ENCODE measurements at regions not wholly inside any gene's neighbourhood (a gene's known extent, or its start where the extent isn't known, plus 50 kb on each side); places are given as distances from the start of the nearest gene placed in this dataset.

DNA sequence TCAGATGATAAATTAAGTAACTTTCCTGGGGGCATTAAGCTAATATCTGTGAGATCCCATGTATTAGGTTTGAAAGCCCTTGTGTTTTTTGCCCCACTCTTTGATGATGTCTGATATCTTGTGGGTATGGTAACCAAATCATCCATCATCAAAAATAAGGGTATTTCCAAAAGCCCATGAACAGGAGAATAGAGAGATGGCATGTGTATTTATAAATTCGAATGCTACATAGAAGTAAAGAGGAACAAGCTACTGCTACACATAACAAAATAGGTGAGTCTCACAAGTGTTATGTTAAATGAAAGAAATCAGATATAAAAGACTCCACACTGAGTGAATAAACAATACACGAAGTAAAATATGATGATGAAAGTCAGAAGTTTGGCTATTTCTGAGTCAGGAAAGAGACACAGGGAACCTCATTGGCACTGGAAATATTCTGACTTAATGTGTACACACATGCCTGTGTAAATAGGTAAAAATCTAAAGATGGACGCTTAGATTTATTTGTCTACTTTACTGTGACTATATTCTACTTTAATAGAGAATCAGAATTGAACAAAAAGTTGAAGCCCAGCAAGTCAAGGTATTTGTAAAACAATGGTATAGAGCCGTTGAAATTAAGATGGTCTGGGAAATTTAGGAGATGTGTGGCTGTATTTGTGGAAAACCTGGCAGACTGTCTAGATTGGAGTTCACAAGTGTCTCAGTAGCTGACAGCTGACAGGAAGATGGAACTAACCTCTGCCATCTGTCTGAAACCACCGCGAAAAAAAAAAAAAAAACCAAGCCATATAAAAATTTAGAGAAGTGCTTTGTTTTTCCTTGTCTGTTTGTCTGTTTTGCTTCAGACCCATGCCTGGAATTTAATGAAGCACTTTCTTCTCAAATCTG, 111.0 kb upstream of the TGFBR2 start:
- Histone ChIP-seq H3K4me3 (ENCODE audit: insufficient read depth, low read length, poor library complexity, severe bottlenecking) (no peak overlapping the region), H2AFZ (ENCODE audit: low read depth, low read length, severe bottlenecking) (no peak overlapping the region), H3K27ac (ENCODE audit: low read depth, low read length) (no peak overlapping the region), H3K9me2 (replicated peaks; ENCODE audit: insufficient read depth, low read length) (no peaks in the 10 kb centered on the region), H3K9ac (ENCODE audit: low read length) (no peak overlapping the region), H3K36me3 (ENCODE audit: low read length) (no peaks in the 10 kb centered on the region), H3K4me2 (ENCODE audit: low read depth, low read length, poor library complexity, severe bottlenecking) (no peak overlapping the region), H4K20me1 (ENCODE audit: low read depth, low read length) (no peaks in the 10 kb centered on the region), H3F3A (ENCODE audit: insufficient read depth) (no peaks in the 10 kb centered on the region), H3K79me2 (ENCODE audit: insufficient read depth, low read length) (no peaks in the 10 kb centered on the region), H3K27me3 (ENCODE audit: low read length) (no peaks in the 10 kb centered on the region), H3K9me3 (ENCODE audit: insufficient read depth, low read length) (no peaks in the 10 kb centered on the region)
- TF ChIP-seq EZH2phosphoT487 (conservative IDR thresholded peaks at IDR 0.05; ENCODE audit: low read length) (no peak), CTCF (IDR thresholded peaks at IDR 0.05; ENCODE audit: insufficient read depth, low read length, poor library complexity, severe bottlenecking) (no peak)

DNA sequence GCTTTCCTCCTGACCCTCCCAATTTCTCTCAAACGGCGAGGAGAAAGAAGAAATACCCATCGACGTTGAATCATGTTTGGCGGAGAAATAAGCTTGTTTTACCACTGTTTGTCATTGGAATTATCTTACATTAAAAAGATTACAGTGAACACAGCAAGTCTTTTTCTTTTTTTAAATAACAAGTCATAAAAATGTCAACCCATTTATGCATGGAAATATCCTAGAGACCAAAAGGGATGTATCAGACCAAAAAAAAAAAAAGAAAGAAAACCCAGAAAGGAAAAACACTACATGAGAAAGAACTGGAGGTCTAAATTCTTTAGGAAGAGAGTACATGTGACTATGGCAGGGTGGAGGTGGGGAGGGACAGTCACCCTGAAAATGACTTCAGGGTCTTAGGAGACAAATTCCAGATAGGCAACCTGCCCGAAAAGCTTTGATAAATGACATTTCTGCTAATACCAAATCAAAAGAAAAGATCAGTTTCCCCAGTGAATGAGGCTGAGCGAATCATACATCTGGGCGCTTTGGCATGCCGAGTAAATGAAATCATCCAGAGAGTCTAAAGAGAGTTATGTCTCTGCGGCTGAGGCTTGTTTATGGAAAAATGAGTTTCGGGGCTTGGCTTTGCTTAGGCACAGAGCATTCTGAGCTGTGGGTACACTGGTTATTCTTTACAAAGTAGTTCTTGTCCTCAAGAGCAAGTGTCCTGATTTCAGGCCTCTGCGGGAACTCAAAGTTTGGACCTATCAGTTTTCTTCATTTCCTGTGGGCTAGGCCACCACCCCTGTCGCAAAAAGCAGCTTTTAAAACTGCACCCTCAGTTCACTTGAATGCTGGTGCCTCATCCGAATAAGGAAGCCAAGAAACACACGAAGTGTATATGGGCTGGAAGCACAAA, 110.1 kb upstream of the TGFBR2 start:
- TF ChIP-seq CTCF (IDR thresholded peaks at IDR 0.05; ENCODE audit: insufficient read depth, low read length, poor library complexity, severe bottlenecking) (no peak), EZH2phosphoT487 (conservative IDR thresholded peaks at IDR 0.05; ENCODE audit: low read length) (no peak)

DNA sequence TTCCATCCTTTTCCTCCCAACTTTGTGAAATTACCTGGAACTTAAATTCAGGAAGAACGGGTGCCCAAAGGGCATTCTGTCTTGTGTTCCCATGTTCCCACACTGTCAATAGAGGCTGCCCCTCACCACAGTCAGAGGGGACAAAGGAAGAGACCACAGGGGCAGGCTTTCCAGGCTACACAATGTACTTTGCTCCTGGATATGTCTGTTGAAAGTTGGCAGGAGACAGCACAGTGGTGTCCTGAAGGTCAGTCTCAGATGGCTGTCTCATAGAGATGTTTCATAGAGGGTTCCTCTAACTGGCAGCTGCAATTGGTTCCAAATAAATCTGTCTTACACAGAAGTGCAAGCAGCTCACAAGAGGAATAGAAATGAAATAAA, 107.8 kb upstream of the TGFBR2 start:
- no peaks in the 10 kb centered on the region for H3K79me2 ChIP-seq (ENCODE audit: insufficient read depth, low read length)
- H2AFZ ChIP-seq (ENCODE audit: low read depth, low read length, severe bottlenecking), result no peak overlapping the region
- H3K27ac ChIP-seq (ENCODE audit: low read depth, low read length), result no peak overlapping the region
- no peaks in the 10 kb centered on the region for H3K9me3 ChIP-seq (ENCODE audit: insufficient read depth, low read length)
- no peaks in the 10 kb centered on the region for H3K9me2 ChIP-seq (replicated peaks; ENCODE audit: insufficient read depth, low read length)
- no peak overlapping the region for H3K4me2 ChIP-seq (ENCODE audit: low read depth, low read length, poor library complexity, severe bottlenecking)
- H3K4me3 ChIP-seq (ENCODE audit: insufficient read depth, low read length, poor library complexity, severe bottlenecking), result no peak overlapping the region
- no peak for TF ChIP-seq CTCF (IDR thresholded peaks at IDR 0.05; ENCODE audit: insufficient read depth, low read length, poor library complexity, severe bottlenecking)
- no peak for TF ChIP-seq EZH2phosphoT487 (conservative IDR thresholded peaks at IDR 0.05; ENCODE audit: low read length)
- H3F3A ChIP-seq (ENCODE audit: insufficient read depth), result no peaks in the 10 kb centered on the region
- H3K27me3 ChIP-seq (ENCODE audit: low read length), result no peaks in the 10 kb centered on the region
- H3K36me3 ChIP-seq (ENCODE audit: low read length), result no peaks in the 10 kb centered on the region
- H3K9ac ChIP-seq (ENCODE audit: low read length), result no peak overlapping the region
- no peaks in the 10 kb centered on the region for H4K20me1 ChIP-seq (ENCODE audit: low read depth, low read length)

More for the DNA sequence above, 110.1 kb upstream of the TGFBR2 start:
- Histone ChIP-seq H3K27ac (ENCODE audit: low read depth, low read length) (no peak overlapping the region), H3K79me2 (ENCODE audit: insufficient read depth, low read length) (no peaks in the 10 kb centered on the region), H3K4me2 (ENCODE audit: low read depth, low read length, poor library complexity, severe bottlenecking) (no peak overlapping the region), H2AFZ (ENCODE audit: low read depth, low read length, severe bottlenecking) (no peak overlapping the region), H3K4me3 (ENCODE audit: insufficient read depth, low read length, poor library complexity, severe bottlenecking) (no peak overlapping the region), H3K27me3 (ENCODE audit: low read length) (no peaks in the 10 kb centered on the region), H3K9me3 (ENCODE audit: insufficient read depth, low read length) (no peaks in the 10 kb centered on the region), H3F3A (ENCODE audit: insufficient read depth) (no peaks in the 10 kb centered on the region), H4K20me1 (ENCODE audit: low read depth, low read length) (no peaks in the 10 kb centered on the region), H3K36me3 (ENCODE audit: low read length) (no peaks in the 10 kb centered on the region), H3K9me2 (replicated peaks; ENCODE audit: insufficient read depth, low read length) (no peaks in the 10 kb centered on the region), H3K9ac (ENCODE audit: low read length) (no peak overlapping the region)

Data from SU-DHL-6 (cell line).